ENCODE measurements at regions not wholly inside any gene's neighbourhood (a gene's known extent, or its start where the extent isn't known, plus 50 kb on each side); places are given as distances from the start of the nearest gene placed in this dataset.

DNA sequence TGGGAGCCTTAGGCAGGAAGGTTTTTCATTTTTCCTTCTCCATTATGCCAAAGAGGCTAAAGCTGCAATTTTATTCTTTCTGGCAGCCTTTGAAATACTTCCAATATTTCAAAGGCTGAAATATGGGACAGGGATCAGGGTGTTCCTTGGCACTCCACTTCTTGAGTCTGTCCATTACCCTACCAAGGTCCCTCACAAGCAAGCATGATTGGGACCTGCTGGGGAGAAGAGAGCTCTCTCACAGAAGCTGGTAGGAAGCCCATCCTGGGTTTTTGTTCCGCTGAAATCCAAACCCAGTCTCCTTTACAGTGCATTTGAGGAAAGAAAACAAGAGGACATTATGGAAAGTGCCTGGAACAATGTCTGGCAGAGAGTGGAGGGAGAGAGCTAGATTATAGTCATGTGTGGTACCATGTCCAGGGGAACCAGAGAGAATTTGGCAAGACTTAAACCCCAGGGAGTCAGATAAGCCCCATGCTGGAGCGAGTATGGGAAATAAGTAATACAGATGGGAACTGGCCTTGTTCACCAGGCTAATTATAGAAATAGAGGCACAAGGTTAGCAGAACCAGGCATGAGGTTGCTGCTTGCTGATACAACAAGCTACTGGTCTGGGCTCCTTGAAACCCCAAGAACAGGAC lies 104.7 kb downstream of the LSM5 start:
- no peak for TF ChIP-seq CEBPB (IDR thresholded peaks at IDR 0.05)
- TF ChIP-seq USF1 (IDR thresholded peaks at IDR 0.05) = no peak
- no peak for TF ChIP-seq REST (IDR thresholded peaks at IDR 0.05; ENCODE audit: low read depth)
- no peak for TF ChIP-seq TAF1 (IDR thresholded peaks at IDR 0.05; ENCODE audit: low read depth)
- TF ChIP-seq ZBTB7A (IDR thresholded peaks at IDR 0.05; ENCODE audit: low read depth) = no peak
- TF ChIP-seq MAX (IDR thresholded peaks at IDR 0.05) = no peak
- TF ChIP-seq EP300 (IDR thresholded peaks at IDR 0.05; ENCODE audit: borderline replicate concordance) = no peak
- TF ChIP-seq RAD21 (IDR thresholded peaks at IDR 0.05; ENCODE audit: low read depth) = no peak
- no peak for TF ChIP-seq EGR1 (IDR thresholded peaks at IDR 0.05)
- no peak for TF ChIP-seq YY1 (IDR thresholded peaks at IDR 0.05; ENCODE audit: low read depth)
- no peak for TF ChIP-seq CREB1 (IDR thresholded peaks at IDR 0.05; ENCODE audit: low read depth)
- TF ChIP-seq TEAD4 (IDR thresholded peaks at IDR 0.05) = no peak
- no peak for TF ChIP-seq TCF12 (IDR thresholded peaks at IDR 0.05; ENCODE audit: low read depth)
- no peak for TF ChIP-seq NFIC (IDR thresholded peaks at IDR 0.05)
- no peak for TF ChIP-seq FOXM1 (IDR thresholded peaks at IDR 0.05; ENCODE audit: borderline replicate concordance, low read depth)

- TF ChIP-seq YY1 (IDR thresholded peaks at IDR 0.05; ENCODE audit: low read depth) (no peak), REST (IDR thresholded peaks at IDR 0.05; ENCODE audit: low read depth) (no peak), ZBTB7A (IDR thresholded peaks at IDR 0.05; ENCODE audit: low read depth) (no peak), USF1 (IDR thresholded peaks at IDR 0.05) (no peak), RAD21 (IDR thresholded peaks at IDR 0.05; ENCODE audit: low read depth) (no peak), MAX (IDR thresholded peaks at IDR 0.05) (no peak), CEBPB (IDR thresholded peaks at IDR 0.05) (no peak), EP300 (IDR thresholded peaks at IDR 0.05; ENCODE audit: borderline replicate concordance) (no peak), EGR1 (IDR thresholded peaks at IDR 0.05) (no peak)
These were observed 109.1 kb downstream of the LSM5 start for GRCh38 chr7:32381024-32381601.

DNA sequence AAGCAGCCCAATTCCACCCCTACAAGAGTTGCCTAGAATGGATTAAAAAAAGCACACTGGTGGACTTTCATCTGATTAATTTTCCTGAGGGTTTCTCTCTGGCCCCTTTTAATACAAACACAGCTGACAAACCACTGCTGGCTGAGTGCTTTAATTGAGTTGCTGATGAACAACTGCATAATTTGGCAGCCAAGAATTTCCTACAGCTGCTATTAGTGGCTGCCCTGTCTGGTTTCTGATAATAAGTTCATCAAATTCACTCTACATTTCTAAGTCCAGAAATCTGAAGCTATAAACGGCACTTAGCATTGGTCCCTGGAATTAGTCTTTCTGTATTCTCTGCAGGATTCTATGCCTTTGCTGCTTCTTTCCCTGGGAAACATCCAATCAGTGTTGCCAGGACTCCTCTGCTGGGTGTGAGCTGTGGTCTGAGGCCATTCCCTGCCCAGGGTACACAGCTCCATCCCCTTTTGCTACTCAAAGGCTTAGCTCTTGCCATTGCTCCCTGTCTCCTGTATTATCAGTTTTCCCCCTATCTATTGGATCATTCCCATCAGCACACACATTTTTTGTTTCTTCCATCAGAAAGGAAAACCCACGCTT lies 110.6 kb downstream of the LSM5 start:
- no peak for TF ChIP-seq CEBPB (IDR thresholded peaks at IDR 0.05)
- no peak for TF ChIP-seq RAD21 (IDR thresholded peaks at IDR 0.05; ENCODE audit: low read depth)
- TF ChIP-seq TAF1 (IDR thresholded peaks at IDR 0.05; ENCODE audit: low read depth) = no peak
- TF ChIP-seq EP300 (IDR thresholded peaks at IDR 0.05; ENCODE audit: borderline replicate concordance) = no peak
- no peak for TF ChIP-seq MAX (IDR thresholded peaks at IDR 0.05)
- TF ChIP-seq YY1 (IDR thresholded peaks at IDR 0.05; ENCODE audit: low read depth) = no peak
- no peak for TF ChIP-seq FOXM1 (IDR thresholded peaks at IDR 0.05; ENCODE audit: borderline replicate concordance, low read depth)
- TF ChIP-seq REST (IDR thresholded peaks at IDR 0.05; ENCODE audit: low read depth) = no peak
- no peak for TF ChIP-seq CREB1 (IDR thresholded peaks at IDR 0.05; ENCODE audit: low read depth)
- TF ChIP-seq EGR1 (IDR thresholded peaks at IDR 0.05) = no peak
- TF ChIP-seq USF1 (IDR thresholded peaks at IDR 0.05) = no peak
- no peak for TF ChIP-seq TEAD4 (IDR thresholded peaks at IDR 0.05)
- TF ChIP-seq NFIC (IDR thresholded peaks at IDR 0.05) = no peak
- no peak for TF ChIP-seq TCF12 (IDR thresholded peaks at IDR 0.05; ENCODE audit: low read depth)
- TF ChIP-seq ZBTB7A (IDR thresholded peaks at IDR 0.05; ENCODE audit: low read depth) = no peak

All from Ishikawa (cell line).